NT2/D1 (cell line): ENCODE measurements at regions not wholly inside any gene's neighbourhood (a gene's known extent, or its start where the extent isn't known, plus 50 kb on each side); places are given as distances from the start of the nearest gene placed in this dataset.

Experiments
- DNase-seq: peaks from one replicate; pipeline ENCODE4 v3.0.0-alpha.2; 2011; ENCODE audit warnings: low read depth, low spot score
- H3K27me3 ChIP-seq: 2 replicates; pipeline ENCODE4 v1.6.0; 2011; ENCODE audit warnings: mild to moderate bottlenecking; ENCODE audit not compliant: insufficient read length, insufficient read depth
- H3K36me3 ChIP-seq: 2 replicates; pipeline ENCODE4 v1.6.1; 2011; ENCODE audit warnings: mild to moderate bottlenecking, low read length, mixed read lengths; ENCODE audit not compliant: insufficient read depth, insufficient read length
- H3K4me1 ChIP-seq: 2 replicates; pipeline ENCODE4 v1.5.1; 2011; ENCODE audit not compliant: insufficient read depth, insufficient read length
- H3K4me3 ChIP-seq: 2 replicates; pipeline ENCODE4 v1.5.1; 2011; ENCODE audit warnings: low read depth; ENCODE audit not compliant: insufficient read length
- H3K9ac ChIP-seq: 2 replicates; pipeline ENCODE4 v1.6.0; 2011; ENCODE audit warnings: low read depth; ENCODE audit not compliant: insufficient read length
- H3K9me3 ChIP-seq: 2 replicates; pipeline ENCODE4 v1.5.1; 2011; ENCODE audit warnings: mild to moderate bottlenecking, low read length; ENCODE audit not compliant: insufficient read depth
- SUZ12 ChIP-seq: IDR thresholded peaks from 2 replicates; pipeline ENCODE4 v1.6.1; 2011; ENCODE audit not compliant: insufficient read length, insufficient read depth; ENCODE audit errors: extremely low read depth
- YY1 ChIP-seq: IDR thresholded peaks from 2 replicates; pipeline ENCODE4 v1.6.1; 2011; ENCODE audit not compliant: insufficient read length, insufficient read depth
- ZNF274 ChIP-seq: IDR thresholded peaks from 2 replicates; pipeline ENCODE4 v1.6.1; 2011; ENCODE audit warnings: mild to moderate bottlenecking, low read depth, low read length

- Histone ChIP-seq H3K27me3 (no peaks in the 10 kb centered on the region), H3K4me1 (peaks cover 27% of the 10 kb centered on the region), H3K9ac (peak overlapping the region; percentile 33), H3K36me3 (no peaks in the 10 kb centered on the region), H3K4me3 (no peak overlapping the region), H3K9me3 (no peaks in the 10 kb centered on the region)
- no peak for DNase-seq
- no peak for TF ChIP-seq SUZ12
- no peak for TF ChIP-seq YY1
- no peak for TF ChIP-seq ZNF274
Measured at GRCh38 chr12:12010277-12011039, 60.3 kb upstream of the BCL2L14 start.

GRCh38 chr12:12011880-12012260 lies 58.9 kb upstream of the BCL2L14 start:
- H3K4me1 ChIP-seq = peaks cover 31% of the 10 kb centered on the region
- no peak overlapping the region for H3K4me3 ChIP-seq
- no peaks in the 10 kb centered on the region for H3K36me3 ChIP-seq
- H3K9ac ChIP-seq = no peak overlapping the region
- DNase-seq = no peak
- no peaks in the 10 kb centered on the region for H3K27me3 ChIP-seq
- no peak for TF ChIP-seq YY1
- no peak for TF ChIP-seq SUZ12
- TF ChIP-seq ZNF274 = no peak
- H3K9me3 ChIP-seq = no peaks in the 10 kb centered on the region

GRCh38 chr12:12015073-12015685 lies 55.6 kb upstream of the BCL2L14 start:
- TF ChIP-seq SUZ12 (no peak), YY1 (no peak), ZNF274 (no peak)
- no peaks in the 10 kb centered on the region for H3K27me3 ChIP-seq
- no peak for DNase-seq
- no peaks in the 10 kb centered on the region for H3K36me3 ChIP-seq
- H3K9me3 ChIP-seq = no peaks in the 10 kb centered on the region
- peaks cover 26% of the 10 kb centered on the region for H3K4me1 ChIP-seq
- no peak overlapping the region for H3K9ac ChIP-seq
- no peak overlapping the region for H3K4me3 ChIP-seq

- Histone ChIP-seq H3K4me1 (peaks cover 14% of the 10 kb centered on the region), H3K27me3 (no peaks in the 10 kb centered on the region), H3K4me3 (no peak overlapping the region), H3K36me3 (no peaks in the 10 kb centered on the region), H3K9me3 (no peaks in the 10 kb centered on the region), H3K9ac (no peak overlapping the region)
- DNase-seq = no peak
- TF ChIP-seq ZNF274 = no peak
- no peak for TF ChIP-seq YY1
- no peak for TF ChIP-seq SUZ12
Measured at GRCh38 chr12:12016284-12017100, 54.2 kb upstream of the BCL2L14 start.

DNA sequence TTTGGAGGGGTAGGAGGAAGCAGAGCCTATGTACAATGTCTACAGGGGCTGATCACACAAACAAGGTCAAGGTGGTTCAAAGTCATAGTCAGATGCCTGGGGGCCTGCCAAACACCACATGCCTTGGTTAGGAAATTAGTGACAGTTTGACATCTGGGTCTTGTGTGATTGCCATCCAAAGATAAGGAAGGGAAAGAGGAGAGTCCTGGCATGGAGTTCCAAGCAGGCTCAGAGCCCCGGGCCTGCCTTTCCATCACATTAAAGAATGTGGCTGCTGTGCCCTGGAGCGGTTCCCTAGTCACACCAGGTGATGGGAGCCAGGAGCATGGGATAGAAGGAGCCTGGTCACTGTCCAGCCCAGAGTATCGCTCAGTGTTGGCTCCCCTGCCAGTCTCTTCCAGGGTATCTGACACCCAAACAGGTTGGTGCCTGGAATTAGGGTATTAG lies 53.6 kb upstream of the BCL2L14 start:
- Histone ChIP-seq H3K36me3 (no peaks in the 10 kb centered on the region), H3K27me3 (no peaks in the 10 kb centered on the region), H3K4me1 (peaks cover 11% of the 10 kb centered on the region), H3K9me3 (no peaks in the 10 kb centered on the region), H3K9ac (no peak overlapping the region), H3K4me3 (no peak overlapping the region)
- DNase-seq = no peak
- TF ChIP-seq ZNF274 (no peak), SUZ12 (no peak), YY1 (no peak)

DNA sequence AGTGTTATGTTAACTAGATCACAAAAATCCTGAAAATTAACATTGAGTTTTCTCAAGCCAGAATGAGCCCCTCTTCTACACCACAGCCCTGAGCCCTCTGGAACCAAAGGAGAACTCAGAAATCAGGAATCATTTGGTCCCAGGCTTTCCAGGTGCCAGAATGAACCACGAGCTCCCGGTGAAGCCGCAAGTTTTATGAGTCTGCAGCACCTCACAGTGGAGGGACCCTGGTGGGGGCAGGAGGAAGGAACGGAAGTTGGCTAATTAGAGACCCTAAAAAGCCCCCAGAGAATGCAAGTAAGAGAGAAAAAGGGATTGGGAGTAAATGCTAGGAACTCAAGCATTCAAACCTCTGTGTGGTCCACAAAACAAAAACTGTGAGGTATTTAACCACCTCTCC lies 52.9 kb upstream of the BCL2L14 start:
- Histone ChIP-seq H3K9me3 (no peaks in the 10 kb centered on the region), H3K27me3 (no peaks in the 10 kb centered on the region), H3K9ac (no peak overlapping the region), H3K4me3 (no peak overlapping the region), H3K36me3 (no peaks in the 10 kb centered on the region), H3K4me1 (peaks cover 11% of the 10 kb centered on the region)
- DNase-seq = peak; percentile 58
- TF ChIP-seq YY1 (no peak), SUZ12 (no peak), ZNF274 (no peak)

- DNase-seq = no peak
- Histone ChIP-seq H3K9ac (no peak overlapping the region), H3K36me3 (no peaks in the 10 kb centered on the region), H3K9me3 (no peaks in the 10 kb centered on the region), H3K27me3 (no peaks in the 10 kb centered on the region), H3K4me1 (peaks cover 11% of the 10 kb centered on the region), H3K4me3 (no peak overlapping the region)
- TF ChIP-seq YY1 (no peak), ZNF274 (no peak), SUZ12 (no peak)
Measured at GRCh38 chr12:12018454-12018853, 52.3 kb upstream of the BCL2L14 start.
